ENCODE measurements at regions not wholly inside any gene's neighbourhood (a gene's known extent, or its start where the extent isn't known, plus 50 kb on each side); places are given as distances from the start of the nearest gene placed in this dataset.

DNA sequence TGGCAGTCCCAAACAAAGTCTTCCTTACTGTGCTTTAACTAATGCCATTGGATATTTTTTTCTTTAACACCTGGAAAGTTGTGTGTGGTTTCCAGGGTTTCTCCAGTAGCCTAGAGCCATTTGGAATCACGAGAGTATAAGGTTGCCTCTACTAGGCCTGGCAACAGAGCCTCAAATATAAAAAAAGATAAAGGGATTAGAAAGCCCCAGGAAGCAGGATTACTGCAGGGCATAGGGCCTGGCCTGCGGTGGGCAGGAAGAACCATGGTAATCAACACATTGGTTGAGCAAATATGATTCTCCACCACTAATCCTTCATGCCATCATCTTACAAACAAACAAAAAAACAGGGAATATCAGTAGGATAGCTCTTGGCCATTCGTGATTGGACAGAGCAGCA lies 177.8 kb upstream of the GGTLC1 start:
- no peak for TF ChIP-seq EZH2 (IDR thresholded peaks at IDR 0.05; ENCODE audit: low read length, unreplicated experiment)
- TF ChIP-seq, protein P1, sequence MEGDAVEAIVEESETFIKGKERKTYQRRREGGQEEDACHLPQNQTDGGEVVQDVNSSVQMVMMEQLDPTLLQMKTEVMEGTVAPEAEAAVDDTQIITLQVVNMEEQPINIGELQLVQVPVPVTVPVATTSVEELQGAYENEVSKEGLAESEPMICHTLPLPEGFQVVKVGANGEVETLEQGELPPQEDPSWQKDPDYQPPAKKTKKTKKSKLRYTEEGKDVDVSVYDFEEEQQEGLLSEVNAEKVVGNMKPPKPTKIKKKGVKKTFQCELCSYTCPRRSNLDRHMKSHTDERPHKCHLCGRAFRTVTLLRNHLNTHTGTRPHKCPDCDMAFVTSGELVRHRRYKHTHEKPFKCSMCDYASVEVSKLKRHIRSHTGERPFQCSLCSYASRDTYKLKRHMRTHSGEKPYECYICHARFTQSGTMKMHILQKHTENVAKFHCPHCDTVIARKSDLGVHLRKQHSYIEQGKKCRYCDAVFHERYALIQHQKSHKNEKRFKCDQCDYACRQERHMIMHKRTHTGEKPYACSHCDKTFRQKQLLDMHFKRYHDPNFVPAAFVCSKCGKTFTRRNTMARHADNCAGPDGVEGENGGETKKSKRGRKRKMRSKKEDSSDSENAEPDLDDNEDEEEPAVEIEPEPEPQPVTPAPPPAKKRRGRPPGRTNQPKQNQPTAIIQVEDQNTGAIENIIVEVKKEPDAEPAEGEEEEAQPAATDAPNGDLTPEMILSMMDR (conservative IDR thresholded peaks at IDR 0.05; ENCODE audit: low read depth, low read length): no peak
- Histone ChIP-seq H3K9me2 (replicated peaks; ENCODE audit: low read length) (no peaks in the 10 kb centered on the region), H4K20me1 (ENCODE audit: low read length) (no peaks in the 10 kb centered on the region), H3K27ac (ENCODE audit: low read length) (no peak overlapping the region), H3F3A (ENCODE audit: low read length, unreplicated experiment) (no peaks in the 10 kb centered on the region), H3K4me3 (ENCODE audit: low read length) (no peak overlapping the region), H3K36me3 (ENCODE audit: low read depth, low read length) (peaks cover 57% of the 10 kb centered on the region), H3K27me3 (ENCODE audit: low read length) (no peaks in the 10 kb centered on the region), H2AFZ (ENCODE audit: low read length) (no peak overlapping the region), H3K79me2 (ENCODE audit: low read length) (no peaks in the 10 kb centered on the region), H3K9me3 (ENCODE audit: low read length) (0 out of 2 replicates have a peak, but pooled peaks cover 2% of the 10 kb centered on the region), H3K4me1 (ENCODE audit: insufficient read depth, low read length) (no peaks in the 10 kb centered on the region), H3K9ac (ENCODE audit: low read length) (no peak overlapping the region), H3K4me2 (ENCODE audit: low read length) (no peak overlapping the region)
- ATAC-seq: no peak
- CTCF ChIA-PET: no interaction called here
- DNase-seq: no peak
- POLR2A ChIA-PET (ENCODE audit: unreplicated experiment): no interaction called here
- intact Hi-C loops (cut with micrococcal nuclease): no loop called here
- BruUV-seq (replicated peaks): no TSS peak

DNA sequence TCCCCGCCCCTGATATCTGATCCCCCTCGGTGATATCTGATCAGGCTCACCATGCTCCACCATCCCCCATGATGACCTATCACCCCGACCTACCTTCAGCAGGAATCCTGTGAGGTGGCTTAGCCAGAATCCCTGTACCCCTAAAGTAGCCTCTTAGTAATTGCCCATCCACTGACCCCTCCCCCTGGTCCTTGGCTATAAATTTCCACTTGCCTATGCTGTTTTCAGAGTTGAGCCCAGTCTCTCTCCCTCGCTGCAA lies 177.5 kb upstream of the GGTLC1 start:
- POLR2A ChIA-PET (ENCODE audit: unreplicated experiment): no interaction called here
- no peaks in the 10 kb centered on the region for H3K79me2 ChIP-seq (ENCODE audit: low read length)
- no peak for TF ChIP-seq EZH2 (IDR thresholded peaks at IDR 0.05; ENCODE audit: low read length, unreplicated experiment)
- TF ChIP-seq, protein P1 (conservative IDR thresholded peaks at IDR 0.05; ENCODE audit: low read depth, low read length): no peak
- no peak overlapping the region for H3K4me2 ChIP-seq (ENCODE audit: low read length)
- ATAC-seq (no peak), DNase-seq (no peak)
- CTCF ChIA-PET: no interaction called here
- H3K4me3 ChIP-seq (ENCODE audit: low read length): no peak overlapping the region
- H4K20me1 ChIP-seq (ENCODE audit: low read length): no peaks in the 10 kb centered on the region
- no peaks in the 10 kb centered on the region for H3K9me2 ChIP-seq (replicated peaks; ENCODE audit: low read length)
- H3F3A ChIP-seq (ENCODE audit: low read length, unreplicated experiment): no peaks in the 10 kb centered on the region
- no peaks in the 10 kb centered on the region for H3K4me1 ChIP-seq (ENCODE audit: insufficient read depth, low read length)
- H3K27me3 ChIP-seq (ENCODE audit: low read length): no peaks in the 10 kb centered on the region
- H3K9me3 ChIP-seq (ENCODE audit: low read length): no peaks in the 10 kb centered on the region
- H3K36me3 ChIP-seq (ENCODE audit: low read depth, low read length): peaks cover 56% of the 10 kb centered on the region
- no peak overlapping the region for H3K27ac ChIP-seq (ENCODE audit: low read length)
- no peak overlapping the region for H2AFZ ChIP-seq (ENCODE audit: low read length)
- intact Hi-C loops (cut with micrococcal nuclease): no loop called here
- no peak overlapping the region for H3K9ac ChIP-seq (ENCODE audit: low read length)
- BruUV-seq (replicated peaks): no TSS peak

DNA sequence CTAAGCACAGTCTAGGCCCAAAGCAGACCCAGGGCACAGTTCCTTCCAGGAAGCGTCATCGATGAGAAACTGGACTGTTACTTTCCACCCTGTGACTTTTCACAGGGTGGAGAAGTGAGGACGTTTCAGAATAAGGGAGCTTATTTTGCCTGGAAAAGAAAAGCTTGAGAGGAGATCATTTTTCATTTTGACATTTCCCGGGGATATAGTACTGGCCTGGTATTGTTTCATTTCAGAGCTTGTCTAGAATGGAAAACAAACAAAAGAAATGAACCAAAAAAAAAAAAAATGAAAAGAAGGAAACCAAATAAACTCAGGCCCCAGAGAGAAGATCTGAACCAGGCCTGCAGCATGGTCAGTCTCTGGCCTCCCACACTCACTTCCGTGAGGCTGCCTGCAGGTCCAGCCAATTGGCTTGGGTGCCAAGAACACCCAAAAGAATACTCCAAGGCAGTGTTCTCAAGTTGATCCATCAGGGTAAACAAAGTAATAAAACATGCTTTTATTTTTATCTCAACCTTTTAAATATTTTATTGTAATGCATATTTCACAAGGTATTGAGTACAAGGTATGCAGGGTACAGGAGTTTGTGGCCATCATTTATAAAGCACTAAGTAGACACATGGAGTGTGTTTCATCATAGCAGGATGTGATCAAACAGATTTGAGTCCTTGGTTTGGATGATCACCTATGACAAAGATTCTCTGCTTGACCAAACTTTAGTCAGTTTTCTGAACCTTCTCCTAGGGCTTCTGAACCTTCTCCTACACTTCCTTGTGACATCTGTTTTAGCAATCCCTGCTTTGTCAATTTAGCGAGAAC lies 176.9 kb upstream of the GGTLC1 start:
- no peak overlapping the region for H3K4me2 ChIP-seq (ENCODE audit: low read length)
- no peaks in the 10 kb centered on the region for H3K4me1 ChIP-seq (ENCODE audit: insufficient read depth, low read length)
- peaks cover 55% of the 10 kb centered on the region for H3K36me3 ChIP-seq (ENCODE audit: low read depth, low read length)
- no peaks in the 10 kb centered on the region for H3K79me2 ChIP-seq (ENCODE audit: low read length)
- no peak overlapping the region for H3K27ac ChIP-seq (ENCODE audit: low read length)
- BruUV-seq (replicated peaks): no TSS peak
- H3F3A ChIP-seq (ENCODE audit: low read length, unreplicated experiment): no peaks in the 10 kb centered on the region
- H3K27me3 ChIP-seq (ENCODE audit: low read length): no peaks in the 10 kb centered on the region
- no peaks in the 10 kb centered on the region for H3K9me3 ChIP-seq (ENCODE audit: low read length)
- H2AFZ ChIP-seq (ENCODE audit: low read length): no peak overlapping the region
- H4K20me1 ChIP-seq (ENCODE audit: low read length): no peaks in the 10 kb centered on the region
- ATAC-seq (no peak), DNase-seq (no peak)
- TF ChIP-seq EZH2phosphoT487 (IDR thresholded peaks at IDR 0.05; ENCODE audit: borderline replicate concordance, low read length) (no peak), EZH2 (IDR thresholded peaks at IDR 0.05; ENCODE audit: low read length, unreplicated experiment) (no peak)
- TF ChIP-seq, protein P1 (conservative IDR thresholded peaks at IDR 0.05; ENCODE audit: low read depth, low read length): no peak
- POLR2A ChIA-PET (ENCODE audit: unreplicated experiment): no interaction called here
- H3K9me2 ChIP-seq (replicated peaks; ENCODE audit: low read length): no peaks in the 10 kb centered on the region
- CTCF ChIA-PET: no interaction called here
- intact Hi-C loops (cut with micrococcal nuclease): no loop called here
- H3K9ac ChIP-seq (ENCODE audit: low read length): no peak overlapping the region
- H3K4me3 ChIP-seq (ENCODE audit: low read length): no peak overlapping the region
